Nephron progenitor cell (in vitro differentiated cells): ENCODE measurements at regions not wholly inside any gene's neighbourhood (a gene's known extent, or its start where the extent isn't known, plus 50 kb on each side); places are given as distances from the start of the nearest gene placed in this dataset.
A peak's percentile ranks its signal among the peaks of the same experiment; 100 is the strongest.

ENCODE experiments used
- DNase-seq: peaks from one replicate; pipeline ENCODE4 v3.0.0; 2021
- H3K27ac Mint-ChIP-seq: 2 replicates; pipeline ENCODE4 v1.8.0; 2021; ENCODE audit warnings: mild to moderate bottlenecking, moderate library complexity, mixed read lengths
- H3K27me3 Mint-ChIP-seq: 2 replicates; pipeline ENCODE4 v1.8.0; 2021; ENCODE audit warnings: mild to moderate bottlenecking, low read depth, mixed read lengths; ENCODE audit not compliant: poor library complexity
- H3K36me3 Mint-ChIP-seq: 2 replicates; pipeline ENCODE4 v1.8.0; 2021; ENCODE audit warnings: low read depth, mixed read lengths
- H3K4me1 Mint-ChIP-seq: 2 replicates; pipeline ENCODE4 v1.8.0; 2021; ENCODE audit warnings: mixed read lengths
- H3K4me3 Mint-ChIP-seq: 2 replicates; pipeline ENCODE4 v1.8.0; 2021; ENCODE audit warnings: mild to moderate bottlenecking, moderate library complexity, mixed read lengths
- H3K9me3 Mint-ChIP-seq: 2 replicates; pipeline ENCODE4 v1.8.0; 2021; ENCODE audit warnings: mild to moderate bottlenecking, moderate library complexity, mixed read lengths
- TF ChIP-seq, protein P1 (sequence below): fragments of 200-600 bp; sonication (generic); IDR thresholded peaks from 2 replicates; pipeline ENCODE4 v1.5.0; 2021; ENCODE audit warnings: antibody characterized with exemption

DNA sequence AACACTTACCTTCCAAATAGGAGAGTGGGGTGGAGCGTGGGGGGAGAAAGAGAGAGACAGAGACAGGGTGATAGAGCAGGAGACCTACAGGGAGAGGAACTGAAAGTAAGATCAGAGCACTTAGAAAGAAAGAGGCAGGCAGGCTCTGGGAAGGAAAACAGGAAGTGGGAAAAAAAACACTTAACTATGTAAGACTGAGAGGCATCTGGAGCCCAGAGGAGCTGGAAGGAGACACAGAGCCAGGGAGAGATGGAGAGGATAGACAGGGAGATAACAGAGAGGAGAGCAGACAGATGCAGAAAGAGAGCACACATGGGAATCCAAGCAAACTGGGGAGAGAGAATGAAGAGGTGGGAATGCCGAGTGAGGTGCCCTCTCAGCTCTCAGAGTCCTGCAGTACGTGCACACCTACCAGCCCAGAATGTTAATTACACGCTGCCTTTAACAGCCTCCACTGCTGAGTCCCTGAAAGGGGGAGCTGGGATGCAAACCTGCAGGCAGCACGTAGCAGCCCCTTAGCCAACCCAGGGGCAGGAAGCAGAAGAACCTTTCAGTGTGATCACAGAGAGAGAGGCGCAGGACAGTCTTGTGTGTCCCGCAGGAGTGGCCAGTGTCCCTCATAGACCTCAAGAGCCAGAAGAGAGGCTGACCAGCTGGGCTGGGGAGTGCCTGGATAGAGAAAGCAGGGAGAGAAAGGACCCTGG lies 132.7 kb upstream of the LRFN2 start:
- Mint-ChIP-seq H3K9me3 (no peaks in the 10 kb centered on the region), H3K27ac (peak overlapping the region; percentile 68), H3K4me3 (peak overlapping the region; percentile 57), H3K36me3 (no peaks in the 10 kb centered on the region), H3K27me3 (peaks cover 10% of the 10 kb centered on the region), H3K4me1 (peaks cover 67% of the 10 kb centered on the region)
- no peak for DNase-seq
- TF ChIP-seq, protein P1, sequence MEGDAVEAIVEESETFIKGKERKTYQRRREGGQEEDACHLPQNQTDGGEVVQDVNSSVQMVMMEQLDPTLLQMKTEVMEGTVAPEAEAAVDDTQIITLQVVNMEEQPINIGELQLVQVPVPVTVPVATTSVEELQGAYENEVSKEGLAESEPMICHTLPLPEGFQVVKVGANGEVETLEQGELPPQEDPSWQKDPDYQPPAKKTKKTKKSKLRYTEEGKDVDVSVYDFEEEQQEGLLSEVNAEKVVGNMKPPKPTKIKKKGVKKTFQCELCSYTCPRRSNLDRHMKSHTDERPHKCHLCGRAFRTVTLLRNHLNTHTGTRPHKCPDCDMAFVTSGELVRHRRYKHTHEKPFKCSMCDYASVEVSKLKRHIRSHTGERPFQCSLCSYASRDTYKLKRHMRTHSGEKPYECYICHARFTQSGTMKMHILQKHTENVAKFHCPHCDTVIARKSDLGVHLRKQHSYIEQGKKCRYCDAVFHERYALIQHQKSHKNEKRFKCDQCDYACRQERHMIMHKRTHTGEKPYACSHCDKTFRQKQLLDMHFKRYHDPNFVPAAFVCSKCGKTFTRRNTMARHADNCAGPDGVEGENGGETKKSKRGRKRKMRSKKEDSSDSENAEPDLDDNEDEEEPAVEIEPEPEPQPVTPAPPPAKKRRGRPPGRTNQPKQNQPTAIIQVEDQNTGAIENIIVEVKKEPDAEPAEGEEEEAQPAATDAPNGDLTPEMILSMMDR = no peak

DNA sequence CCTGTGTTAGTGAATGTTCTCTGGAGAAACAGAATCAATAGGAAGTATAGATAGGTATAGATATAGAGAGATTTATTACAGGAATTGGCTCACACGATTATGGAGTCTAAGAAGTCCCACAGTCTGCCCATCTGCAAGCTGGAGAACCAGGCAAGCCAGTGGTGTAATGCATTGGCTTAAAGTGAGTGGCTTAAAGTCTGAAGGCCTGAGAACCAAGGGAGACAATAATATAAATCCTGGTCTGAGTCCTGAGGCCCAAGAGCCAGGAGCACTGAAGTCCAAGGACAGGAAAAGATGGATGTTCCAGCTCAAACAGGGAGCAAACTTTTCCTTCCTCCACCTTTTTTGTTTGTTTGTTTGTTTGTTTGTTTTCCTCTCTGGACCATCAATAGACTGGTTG lies 131.2 kb upstream of the LRFN2 start:
- Mint-ChIP-seq H3K9me3 (no peaks in the 10 kb centered on the region), H3K27me3 (peaks cover 8% of the 10 kb centered on the region), H3K4me3 (no peak overlapping the region), H3K36me3 (no peaks in the 10 kb centered on the region), H3K27ac (no peak overlapping the region), H3K4me1 (peaks cover 61% of the 10 kb centered on the region)
- DNase-seq = no peak
- TF ChIP-seq, protein P1 = no peak

DNA sequence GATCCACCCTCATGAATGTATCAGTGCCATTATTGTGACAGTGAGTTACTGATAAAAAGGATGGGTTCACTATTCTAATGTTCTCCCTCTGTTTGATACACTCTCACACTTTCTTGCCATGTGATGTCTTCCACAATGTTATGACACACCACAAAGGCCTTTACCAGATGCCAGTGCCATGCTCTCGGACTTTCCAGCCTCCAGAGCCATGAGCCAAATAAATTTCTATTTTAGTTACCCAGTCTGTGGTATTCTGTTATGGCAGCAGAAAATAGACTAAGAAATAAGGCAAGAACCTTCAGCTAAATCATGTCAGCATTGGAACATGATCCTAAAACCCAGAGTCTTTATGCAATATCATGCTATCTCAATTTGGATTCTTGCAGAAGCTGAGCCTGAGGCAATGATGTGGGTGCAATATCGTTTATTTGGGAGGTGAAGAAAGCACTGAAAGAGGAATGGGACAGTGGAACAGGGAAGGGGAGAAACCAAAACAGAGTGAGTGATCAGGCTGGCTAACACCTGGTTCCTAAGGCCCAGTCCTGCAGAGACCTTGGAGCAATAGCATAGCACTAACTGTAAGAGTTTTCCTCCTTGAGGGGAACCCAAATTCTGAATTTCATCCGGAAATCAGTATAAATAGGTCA lies 130.4 kb upstream of the LRFN2 start:
- Mint-ChIP-seq H3K27ac (no peak overlapping the region), H3K27me3 (peaks cover 13% of the 10 kb centered on the region), H3K9me3 (no peaks in the 10 kb centered on the region), H3K36me3 (no peaks in the 10 kb centered on the region), H3K4me1 (peaks cover 57% of the 10 kb centered on the region), H3K4me3 (no peak overlapping the region)
- DNase-seq = no peak
- TF ChIP-seq, protein P1 = no peak

DNA sequence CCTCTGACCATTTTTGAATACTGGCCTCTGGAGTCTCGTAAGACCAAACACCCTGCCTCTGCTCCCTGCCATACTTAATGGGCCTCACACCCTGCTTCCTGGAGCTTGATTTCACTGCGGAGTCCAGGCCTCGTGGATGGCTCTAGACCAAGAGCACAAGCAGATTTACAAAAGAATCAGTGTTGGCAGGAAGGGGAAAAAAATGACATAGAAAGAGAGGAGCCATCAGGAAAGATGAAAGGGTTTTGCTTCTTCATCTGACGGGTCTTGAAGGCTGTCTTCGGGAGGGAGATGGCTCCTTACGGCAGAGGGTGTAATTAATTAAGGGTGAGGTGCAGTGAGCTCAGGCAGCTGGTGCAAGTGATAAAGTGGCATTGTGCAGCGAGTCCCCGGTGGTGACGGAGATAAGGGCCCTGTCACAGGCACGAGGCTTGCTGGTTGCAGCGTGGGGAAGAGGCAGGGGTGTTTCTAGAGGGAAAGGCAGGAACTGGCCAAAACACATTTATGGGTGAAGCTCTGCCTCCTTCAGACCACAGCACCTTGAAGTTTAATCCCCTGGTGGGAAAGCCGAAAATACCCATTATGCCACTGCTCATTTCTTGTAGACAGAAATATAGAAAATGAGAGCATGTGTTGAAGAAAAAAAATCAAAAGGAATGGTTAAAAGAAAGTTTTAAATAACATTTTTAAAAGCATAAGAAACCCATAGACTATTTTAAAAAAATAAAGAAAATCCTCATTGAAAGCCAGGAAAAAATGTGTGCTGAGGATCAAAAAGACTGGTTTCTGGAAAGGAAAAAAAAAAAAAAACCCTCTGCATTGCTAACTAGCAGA lies 128.6 kb upstream of the LRFN2 start:
- Mint-ChIP-seq H3K9me3 (no peaks in the 10 kb centered on the region), H3K4me1 (peaks cover 39% of the 10 kb centered on the region), H3K4me3 (no peak overlapping the region), H3K36me3 (no peaks in the 10 kb centered on the region), H3K27ac (no peak overlapping the region), H3K27me3 (peaks cover 20% of the 10 kb centered on the region)
- DNase-seq = no peak
- TF ChIP-seq, protein P1 = no peak

- no peaks in the 10 kb centered on the region for H3K9me3 Mint-ChIP-seq
- no peak overlapping the region for H3K4me3 Mint-ChIP-seq
- H3K4me1 Mint-ChIP-seq = peaks cover 38% of the 10 kb centered on the region
- DNase-seq = no peak
- TF ChIP-seq, protein P1 = no peak
- no peaks in the 10 kb centered on the region for H3K36me3 Mint-ChIP-seq
- peaks cover 20% of the 10 kb centered on the region for H3K27me3 Mint-ChIP-seq
- peak overlapping the region; percentile 3 for H3K27ac Mint-ChIP-seq
These were observed 127.7 kb upstream of the LRFN2 start for GRCh38 chr6:40714576-40715564.
